Caki2 (cell line): ENCODE measurements at regions not wholly inside any gene's neighbourhood (a gene's known extent, or its start where the extent isn't known, plus 50 kb on each side); places are given as distances from the start of the nearest gene placed in this dataset.
"Not testable (repeated sequence)": the region's sequence is repeated elsewhere in the genome, so short reads cannot be mapped to it uniquely, and the experiment has no call there.

Source experiments
- DNase-seq: peaks from one replicate; pipeline ENCODE4 v3.0.0-alpha.2; 2015; ENCODE audit warnings: low read depth
- in situ Hi-C: cut with HindIII; loops from 2 replicates; pipeline ENCODE4 v1.10.0; 2016; ENCODE audit warnings: low sequenced_read_pairs, low pct_unique_long_range_greater_than_20kb, mixed read lengths

DNA sequence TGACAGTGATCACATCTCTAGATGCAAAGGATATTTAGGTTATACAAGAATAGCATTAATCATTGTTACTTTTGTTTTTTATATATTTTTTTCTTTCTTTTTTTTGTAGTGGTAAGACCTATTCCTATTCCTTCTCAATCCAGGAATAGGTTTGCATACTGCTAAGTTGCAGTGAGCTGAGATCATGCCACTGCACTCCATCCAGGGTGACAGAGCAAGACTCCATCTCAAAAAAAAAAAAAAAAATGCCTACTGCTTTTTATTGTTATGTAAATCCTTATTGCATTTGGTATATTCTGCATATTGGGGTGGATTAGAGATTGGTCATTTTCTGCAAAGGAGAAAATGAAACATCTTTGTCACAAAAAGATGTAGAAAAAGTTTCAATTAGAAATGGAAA is 138.2 kb upstream of the FOLH1 start:
- DNase-seq, in situ Hi-C loops: not testable (repeated sequence)

- DNase-seq, in situ Hi-C loops: not testable (repeated sequence)
Observed at GRCh38 chr11:49328485-49329186, 120.2 kb upstream of the FOLH1 start.

DNA sequence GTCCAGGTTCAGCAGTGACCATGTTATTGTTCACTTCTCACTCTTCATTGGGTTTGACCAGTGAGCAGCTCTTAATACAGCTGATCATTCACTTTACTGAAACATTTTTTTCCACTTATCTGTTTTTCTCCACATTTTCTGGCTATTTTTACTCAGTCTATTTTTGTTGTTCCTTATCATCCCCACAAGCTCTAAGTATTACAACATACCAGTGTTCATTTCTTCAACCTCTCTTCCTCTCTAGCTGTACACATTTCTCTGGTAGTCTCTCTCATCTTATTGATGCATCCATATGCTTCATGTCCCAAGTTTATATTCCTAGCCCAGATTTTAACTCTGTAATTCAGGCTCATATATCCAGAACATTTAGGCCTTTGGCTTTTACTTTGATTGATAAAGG is 119.4 kb upstream of the FOLH1 start:
- DNase-seq, in situ Hi-C loops: not testable (repeated sequence)

DNA sequence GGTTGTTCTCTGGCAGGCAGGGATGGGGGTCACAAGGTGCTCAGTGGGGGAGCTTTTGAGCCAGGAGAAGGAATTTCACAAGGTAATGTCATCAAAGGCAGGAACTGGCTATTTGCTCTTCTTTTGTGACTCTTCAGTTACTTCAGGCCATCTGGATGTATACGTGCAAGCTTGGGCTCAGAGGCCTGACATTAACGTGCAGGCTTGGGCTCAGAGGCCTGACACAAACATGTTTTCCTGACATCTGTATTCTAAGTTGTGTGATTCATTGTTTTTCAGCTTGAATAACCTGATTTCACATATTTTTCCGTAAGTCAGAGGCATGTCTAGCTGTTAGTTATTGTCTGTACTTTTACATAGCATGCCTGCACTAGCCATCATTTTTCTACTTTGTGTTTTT is 118.2 kb upstream of the FOLH1 start:
- DNase-seq, in situ Hi-C loops: not testable (repeated sequence)

DNA sequence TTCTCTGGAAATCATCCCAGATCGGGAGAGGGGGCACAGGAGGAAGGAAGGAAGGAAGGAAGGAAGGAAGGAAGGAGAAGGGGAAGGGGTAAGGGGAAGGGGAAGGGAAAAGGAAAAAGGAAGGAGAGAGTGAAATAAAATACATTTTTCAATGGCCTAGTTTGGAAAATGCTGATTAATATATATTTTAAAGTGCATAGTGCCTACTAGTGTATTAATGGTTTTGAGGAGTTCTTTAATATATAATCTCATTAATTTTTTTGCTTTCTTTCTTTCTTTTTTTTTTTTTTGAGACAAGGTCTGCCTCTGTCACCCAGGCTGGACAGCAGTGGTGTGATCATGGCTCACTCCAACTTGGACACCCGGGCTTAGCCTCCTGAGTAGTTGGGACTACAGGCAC is 107.8 kb upstream of the FOLH1 start:
- in situ Hi-C loops: no loop called here

DNA sequence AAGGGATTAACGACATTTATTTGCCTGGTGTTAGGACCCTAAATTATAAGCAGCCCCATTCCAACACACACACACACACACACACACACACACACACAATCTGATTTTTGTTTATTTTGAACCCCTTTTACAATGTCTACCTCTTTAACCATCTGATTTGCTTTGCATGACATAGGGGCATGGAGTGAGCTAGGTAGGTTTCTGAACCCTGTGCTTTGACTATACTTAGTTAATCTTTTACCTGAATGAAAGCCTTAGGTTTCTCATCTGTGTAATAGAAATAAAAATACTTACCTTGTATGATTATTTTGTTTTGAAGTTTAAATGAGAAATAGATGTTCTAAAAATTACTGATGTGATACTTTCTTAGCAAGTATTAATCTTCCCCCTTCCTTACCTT is 94.7 kb upstream of the FOLH1 start:
- no peak for DNase-seq
- in situ Hi-C loops: no loop called here

More for the DNA sequence above, 107.8 kb upstream of the FOLH1 start:
- no peak for DNase-seq

- DNase-seq: no peak
- in situ Hi-C loops: no loop called here
Observed at GRCh38 chr11:49302360-49302759, 94.0 kb upstream of the FOLH1 start.

GRCh38 chr11:49298017-49298416 is 89.6 kb upstream of the FOLH1 start:
- in situ Hi-C loops, DNase-seq: not testable (repeated sequence)

DNA sequence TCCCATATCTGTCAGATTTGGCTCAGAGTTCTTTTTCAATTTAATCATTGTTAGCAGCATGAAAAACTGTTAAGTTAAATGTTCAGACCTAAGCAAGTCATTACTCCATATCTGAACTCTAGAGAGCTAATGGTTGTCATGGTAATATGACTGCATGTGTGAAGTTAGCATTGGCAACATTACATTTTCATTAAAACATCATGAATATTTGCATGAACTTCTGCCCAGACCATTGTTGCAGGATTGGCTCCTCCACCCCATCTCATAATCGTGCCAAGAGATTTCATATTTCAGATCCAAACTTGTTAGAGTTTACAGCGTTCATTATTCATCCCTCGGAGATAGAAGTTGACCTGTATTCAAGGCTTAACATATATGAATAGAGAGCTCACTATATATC is 75.5 kb upstream of the FOLH1 start:
- in situ Hi-C loops, DNase-seq: not testable (repeated sequence)

GRCh38 chr11:49283282-49283681 is 74.9 kb upstream of the FOLH1 start:
- DNase-seq, in situ Hi-C loops: not testable (repeated sequence)

DNA sequence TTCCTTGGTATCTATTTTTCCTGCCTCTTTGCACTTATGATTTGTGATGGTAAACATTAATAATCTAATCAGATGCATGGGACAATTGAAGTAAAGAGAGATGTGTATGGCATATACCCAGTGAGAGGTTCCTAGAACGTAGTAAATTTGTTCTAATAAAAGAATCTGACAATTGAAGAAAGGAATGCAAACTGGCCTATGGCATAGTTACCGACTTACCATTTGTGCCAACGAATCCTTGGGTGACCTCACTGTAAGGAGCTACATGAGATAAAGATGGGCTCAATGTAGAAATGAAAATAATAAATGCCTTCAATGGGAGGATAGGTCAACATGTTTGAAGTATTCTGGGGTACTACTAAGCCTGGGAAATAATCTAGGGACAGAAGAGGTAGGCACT is 73.7 kb upstream of the FOLH1 start:
- in situ Hi-C loops, DNase-seq: not testable (repeated sequence)

DNA sequence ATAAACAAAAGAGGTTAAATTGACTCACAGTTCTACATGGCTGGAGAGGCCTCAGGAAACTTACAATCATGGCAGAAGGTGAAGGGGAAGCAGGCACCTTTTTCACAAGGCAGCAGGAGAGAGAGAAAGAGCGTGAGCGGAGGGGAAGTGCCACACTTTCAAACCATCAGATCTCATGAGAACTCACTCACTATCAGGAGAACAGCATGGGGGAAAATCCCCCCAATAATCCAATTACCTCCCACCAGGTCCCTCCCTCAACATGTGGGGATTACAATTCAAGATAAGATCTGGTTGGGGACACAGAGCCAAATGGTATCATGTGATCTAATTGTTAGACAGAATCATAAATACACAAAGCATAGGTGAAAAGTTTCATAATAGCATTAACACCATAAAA is 69.5 kb upstream of the FOLH1 start:
- in situ Hi-C loops, DNase-seq: not testable (repeated sequence)
